GM12872 (cell line): ENCODE measurements at regions not wholly inside any gene's neighbourhood (a gene's known extent, or its start where the extent isn't known, plus 50 kb on each side); places are given as distances from the start of the nearest gene placed in this dataset.

ENCODE experiments used
- CTCF ChIP-seq: IDR thresholded peaks from 3 replicates; pipeline ENCODE4 v1.5.1; 2011; ENCODE audit warnings: low read depth, mild to moderate bottlenecking, low read length, moderate library complexity; ENCODE audit not compliant: insufficient read depth

GRCh38 chr5:9850456-9850855 is 220.3 kb upstream of the TAS2R1 start:
- no peak for TF ChIP-seq CTCF

- TF ChIP-seq CTCF, result no peak
Observed at GRCh38 chr5:9847631-9848030, 217.5 kb upstream of the TAS2R1 start.

GRCh38 chr5:9845185-9845584 is 215.0 kb upstream of the TAS2R1 start:
- no peak for TF ChIP-seq CTCF

GRCh38 chr5:9841516-9842170 is 211.5 kb upstream of the TAS2R1 start:
- TF ChIP-seq CTCF, result no peak

- no peak for TF ChIP-seq CTCF
Observed at GRCh38 chr5:9838916-9839315, 208.8 kb upstream of the TAS2R1 start.

GRCh38 chr5:9834871-9835770 is 205.0 kb upstream of the TAS2R1 start:
- no peak for TF ChIP-seq CTCF

GRCh38 chr5:9833871-9834270 is 203.7 kb upstream of the TAS2R1 start:
- no peak for TF ChIP-seq CTCF
